Body of pancreas (tissue), 4 donors: ENCODE measurements at regions not wholly inside any gene's neighbourhood (a gene's known extent, or its start where the extent isn't known, plus 50 kb on each side); places are given as distances from the start of the nearest gene placed in this dataset.

Experiments used
- POLR2A ChIP-seq, 3 donors: fragments of 450-650 bp; IDR thresholded peaks; one replicate each; pipeline ENCODE4 v1.6.1; 2016; ENCODE audit warnings: antibody characterized with exemption in 3 of 3, mild to moderate bottlenecking in 2 of 3
- TF ChIP-seq, protein P1 (sequence below), 7 experiments: fragments of 450-650 bp in 4 of 7; fragments of 200-600 bp in 3 of 7; sonication (generic) in 3 of 7; IDR thresholded peaks; one replicate each; pipeline ENCODE4 v1.5.1; 2016 to 2019; ENCODE audit warnings: antibody characterized with exemption in 7 of 7

DNA sequence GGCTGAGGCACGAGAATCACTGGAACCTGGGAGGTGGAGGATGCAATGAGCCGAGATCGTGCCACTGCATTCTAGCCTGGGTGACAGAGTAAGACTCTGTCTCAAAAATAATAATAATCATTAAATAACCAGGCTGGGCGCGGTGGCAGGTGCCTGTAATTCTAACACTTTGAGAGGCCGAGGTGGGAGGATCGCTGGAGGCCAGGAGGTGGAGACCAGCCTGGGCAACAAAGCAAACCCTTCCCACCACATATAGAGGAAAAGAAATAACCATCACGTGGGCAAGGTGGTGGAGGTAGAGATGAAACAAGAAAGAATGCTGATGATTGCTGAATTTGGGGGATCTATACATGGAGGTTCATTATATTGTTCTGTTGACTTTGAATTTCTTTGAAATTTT lies 63.4 kb upstream of the PIM1 start:
- TF ChIP-seq, protein P1, sequence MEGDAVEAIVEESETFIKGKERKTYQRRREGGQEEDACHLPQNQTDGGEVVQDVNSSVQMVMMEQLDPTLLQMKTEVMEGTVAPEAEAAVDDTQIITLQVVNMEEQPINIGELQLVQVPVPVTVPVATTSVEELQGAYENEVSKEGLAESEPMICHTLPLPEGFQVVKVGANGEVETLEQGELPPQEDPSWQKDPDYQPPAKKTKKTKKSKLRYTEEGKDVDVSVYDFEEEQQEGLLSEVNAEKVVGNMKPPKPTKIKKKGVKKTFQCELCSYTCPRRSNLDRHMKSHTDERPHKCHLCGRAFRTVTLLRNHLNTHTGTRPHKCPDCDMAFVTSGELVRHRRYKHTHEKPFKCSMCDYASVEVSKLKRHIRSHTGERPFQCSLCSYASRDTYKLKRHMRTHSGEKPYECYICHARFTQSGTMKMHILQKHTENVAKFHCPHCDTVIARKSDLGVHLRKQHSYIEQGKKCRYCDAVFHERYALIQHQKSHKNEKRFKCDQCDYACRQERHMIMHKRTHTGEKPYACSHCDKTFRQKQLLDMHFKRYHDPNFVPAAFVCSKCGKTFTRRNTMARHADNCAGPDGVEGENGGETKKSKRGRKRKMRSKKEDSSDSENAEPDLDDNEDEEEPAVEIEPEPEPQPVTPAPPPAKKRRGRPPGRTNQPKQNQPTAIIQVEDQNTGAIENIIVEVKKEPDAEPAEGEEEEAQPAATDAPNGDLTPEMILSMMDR (IDR thresholded peaks at IDR 0.05), result no peak
- no peak for TF ChIP-seq POLR2A (IDR thresholded peaks at IDR 0.05)
